GM19324 (cell line): ENCODE measurements at regions not wholly inside any gene's neighbourhood (a gene's known extent, or its start where the extent isn't known, plus 50 kb on each side); places are given as distances from the start of the nearest gene placed in this dataset.

Source experiments
- ATAC-seq: cut with Tn5 transposase; IDR thresholded peaks from one replicate; pipeline ENCODE4 v1.9.1; 2021; ENCODE audit warnings: mild to moderate bottlenecking, moderate library complexity; ENCODE audit not compliant: unreplicated experiment, low FRiP score

GRCh38 chr5:54775645-54776044 lies 209.7 kb downstream of the ESM1 start:
- ATAC-seq = no peak

GRCh38 chr5:54774281-54775170 lies 210.9 kb downstream of the ESM1 start:
- no peak for ATAC-seq

- no peak for ATAC-seq
These were observed 212.7 kb downstream of the ESM1 start for GRCh38 chr5:54772684-54773083.

GRCh38 chr5:54772231-54772630 lies 213.2 kb downstream of the ESM1 start:
- no peak for ATAC-seq

- ATAC-seq = no peak
These were observed 215.6 kb downstream of the ESM1 start for GRCh38 chr5:54769746-54770145.

GRCh38 chr5:54769072-54769471 lies 216.3 kb downstream of the ESM1 start:
- no peak for ATAC-seq

- ATAC-seq = no peak
These were observed 218.6 kb downstream of the ESM1 start for GRCh38 chr5:54766748-54767147.

GRCh38 chr5:54765165-54766028 lies 220.0 kb downstream of the ESM1 start:
- ATAC-seq = no peak

- no peak for ATAC-seq
These were observed 221.0 kb downstream of the ESM1 start for GRCh38 chr5:54764102-54765090.

GRCh38 chr5:54761213-54761701 lies 224.1 kb downstream of the ESM1 start:
- no peak for ATAC-seq

GRCh38 chr5:54760182-54760935 lies 225.0 kb downstream of the ESM1 start:
- no peak for ATAC-seq

GRCh38 chr5:54758038-54758437 lies 227.4 kb downstream of the ESM1 start:
- ATAC-seq = no peak

GRCh38 chr5:54757541-54757940 lies 227.9 kb downstream of the ESM1 start:
- no peak for ATAC-seq

GRCh38 chr5:54756796-54757402 lies 228.5 kb downstream of the ESM1 start:
- no peak for ATAC-seq

GRCh38 chr5:54756301-54756700 lies 229.1 kb downstream of the ESM1 start:
- ATAC-seq = no peak

- no peak for ATAC-seq
These were observed 230.5 kb downstream of the ESM1 start for GRCh38 chr5:54754878-54755277.

- no peak for ATAC-seq
These were observed 231.0 kb downstream of the ESM1 start for GRCh38 chr5:54754420-54754819.

GRCh38 chr5:54753753-54754152 lies 231.6 kb downstream of the ESM1 start:
- no peak for ATAC-seq

- ATAC-seq = peak; percentile 73
These were observed 232.4 kb downstream of the ESM1 start for GRCh38 chr5:54753034-54753433.
